HG03565 (cell line): ENCODE measurements at regions not wholly inside any gene's neighbourhood (a gene's known extent, or its start where the extent isn't known, plus 50 kb on each side); places are given as distances from the start of the nearest gene placed in this dataset.

Experiments used
- ATAC-seq: cut with Tn5 transposase; IDR thresholded peaks from one replicate; pipeline ENCODE4 v1.9.1; 2021; ENCODE audit warnings: mild to moderate bottlenecking, moderate library complexity; ENCODE audit not compliant: unreplicated experiment

DNA sequence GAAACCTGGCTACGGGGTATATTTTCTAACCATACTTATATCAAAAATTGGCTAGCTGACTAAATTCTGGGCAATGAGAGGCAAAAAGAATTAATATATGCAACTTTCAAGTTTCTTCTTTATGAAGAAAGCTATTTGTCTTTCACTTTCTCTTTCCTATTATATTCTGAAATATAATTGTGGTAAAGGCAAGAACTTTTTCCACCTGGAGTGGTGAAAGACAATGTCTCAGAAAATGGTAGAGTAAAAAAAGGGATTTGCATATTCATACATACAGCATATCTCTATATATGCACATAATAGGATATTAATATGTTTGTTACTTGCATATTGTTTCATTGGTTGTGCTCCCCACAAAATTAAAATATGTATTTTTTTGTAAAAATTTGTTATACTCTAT, 793.8 kb downstream of the PLA2G4A start:
- no peak for ATAC-seq

DNA sequence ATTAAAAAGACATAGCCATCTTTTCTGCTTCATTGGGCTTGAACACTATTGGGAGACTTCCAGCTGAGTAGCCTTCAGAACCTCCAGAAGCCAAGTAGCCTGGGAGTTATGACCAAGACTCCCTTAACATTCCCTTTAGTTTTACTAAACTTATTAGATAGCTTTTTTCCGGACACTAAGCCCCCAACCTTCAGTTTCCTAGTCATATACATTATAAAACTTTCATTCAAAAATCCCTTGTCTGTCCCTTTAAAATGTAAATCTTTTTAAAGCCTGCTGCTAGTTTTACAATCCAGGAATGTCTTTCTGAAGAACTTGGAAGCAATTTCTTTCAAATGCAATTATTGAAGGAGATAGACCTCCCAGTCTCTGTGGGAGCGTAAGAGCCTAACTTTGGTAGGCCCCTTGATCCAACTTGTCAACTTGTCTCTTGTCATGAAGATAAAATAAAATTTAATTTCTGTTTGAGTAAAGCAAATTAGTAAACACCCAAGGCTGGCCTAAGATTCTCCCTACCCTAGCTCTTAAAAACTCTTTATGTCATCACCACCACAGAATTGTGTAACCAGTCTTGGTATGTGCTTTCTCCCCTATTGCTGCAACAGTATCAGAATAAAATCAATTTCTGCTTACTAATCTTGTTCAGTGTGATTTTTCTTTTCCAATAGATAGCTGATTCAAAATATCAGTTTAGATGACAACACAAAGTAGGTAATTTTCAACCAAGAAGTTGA, 796.2 kb downstream of the PLA2G4A start:
- no peak for ATAC-seq

DNA sequence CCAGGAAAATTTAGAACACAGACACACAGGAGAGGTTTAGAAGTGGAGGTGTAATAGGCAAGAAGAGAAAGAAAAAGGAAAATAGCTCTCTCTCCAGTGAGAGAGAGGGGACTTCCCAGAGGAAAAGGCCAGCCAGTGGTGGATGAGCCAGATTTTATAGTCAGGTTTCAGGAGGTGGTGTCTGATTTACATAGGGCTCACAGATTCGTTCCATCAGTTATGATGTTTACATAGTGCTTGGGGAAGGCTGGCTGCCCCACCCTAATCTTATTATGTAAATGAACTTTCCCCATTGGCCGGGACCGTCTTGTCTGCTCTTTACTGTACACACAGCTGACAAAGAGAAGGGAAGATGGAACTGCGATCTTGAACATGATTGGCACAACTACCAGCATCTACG, 797.3 kb downstream of the PLA2G4A start:
- no peak for ATAC-seq

DNA sequence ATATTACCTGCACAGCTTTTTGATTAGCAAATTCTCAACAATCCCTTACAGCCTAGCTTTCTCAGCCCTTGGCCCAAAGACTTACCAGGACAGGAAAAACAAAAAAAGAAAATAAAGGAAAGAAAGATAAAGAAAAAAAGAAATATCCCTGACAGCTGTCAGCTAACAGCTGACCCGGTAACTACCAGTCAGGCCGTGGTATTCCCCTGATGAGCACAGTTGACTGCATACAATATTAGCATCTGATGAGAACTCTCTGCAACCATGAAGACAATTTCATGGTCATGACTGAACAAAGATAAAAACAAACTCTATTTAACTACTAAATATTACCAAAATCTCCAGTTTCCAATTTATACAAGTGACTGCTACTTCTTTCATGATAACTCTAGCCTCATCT, 798.8 kb downstream of the PLA2G4A start:
- no peak for ATAC-seq

DNA sequence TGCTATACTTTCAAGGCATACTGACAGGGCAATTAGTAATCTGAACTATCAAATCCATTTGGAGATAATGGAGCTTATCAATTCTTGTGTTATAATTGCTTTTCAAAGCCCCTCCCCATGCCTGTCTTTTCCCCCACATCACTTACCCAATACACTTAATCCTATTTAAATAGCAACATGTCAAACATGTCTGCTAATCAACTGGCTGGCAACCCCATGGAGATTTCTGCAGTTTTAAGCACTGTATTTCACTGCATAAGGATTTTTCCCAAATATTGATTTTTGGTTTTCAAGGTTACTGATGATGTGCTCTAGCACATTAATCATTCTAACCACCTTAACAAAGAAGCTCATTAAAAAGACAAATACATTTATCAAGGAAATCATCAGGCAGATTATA, 800.3 kb downstream of the PLA2G4A start:
- no peak for ATAC-seq

DNA sequence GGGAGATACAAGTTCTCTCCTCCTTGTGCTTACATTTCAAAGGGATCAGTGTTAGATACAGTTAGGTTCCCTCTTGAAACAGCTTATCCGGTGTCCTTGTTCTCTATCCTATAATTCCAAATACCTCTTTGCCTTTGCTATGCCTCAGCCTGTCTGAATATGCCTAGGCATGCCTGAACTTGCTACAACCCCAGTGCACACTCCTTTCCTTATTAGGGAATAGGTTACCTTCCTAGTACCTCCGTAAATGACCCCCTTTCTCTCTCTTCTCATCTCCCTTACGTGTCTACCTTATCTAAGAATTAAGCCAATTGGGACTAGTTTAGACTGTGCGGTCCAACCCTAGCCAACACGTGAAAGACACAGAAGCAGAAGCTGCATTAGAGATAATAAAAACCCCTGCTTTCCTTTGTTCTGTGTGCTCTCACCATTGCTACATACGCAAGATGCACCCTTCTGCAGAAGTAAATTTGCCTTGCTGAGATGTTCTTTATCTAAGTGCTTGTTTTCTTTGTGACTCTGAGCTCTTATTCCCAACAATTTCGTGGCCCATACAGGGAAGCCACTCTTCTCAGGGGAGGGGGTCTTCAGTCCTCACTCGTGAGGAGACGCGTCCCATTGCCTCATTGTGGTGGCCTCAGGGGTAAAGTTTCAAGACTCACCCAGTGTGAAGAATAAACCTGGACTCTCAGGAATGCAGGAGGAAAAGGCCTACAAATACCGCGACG, 802.1 kb downstream of the PLA2G4A start:
- ATAC-seq, result no peak

DNA sequence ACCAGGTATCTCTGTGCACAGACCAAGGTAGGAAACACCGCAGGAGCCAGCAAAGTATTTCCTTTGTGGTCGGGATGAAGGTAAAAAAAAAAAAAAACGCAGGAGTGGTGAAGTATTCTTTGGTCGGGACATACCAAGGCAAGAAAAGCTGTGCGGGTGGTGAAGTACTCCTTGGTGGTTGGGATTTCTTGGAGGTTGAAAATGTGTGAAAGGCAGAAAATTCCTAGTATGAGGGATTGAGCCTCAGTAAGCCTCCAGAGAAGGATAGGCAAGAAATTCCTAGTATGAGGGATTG, 802.6 kb downstream of the PLA2G4A start:
- ATAC-seq, result no peak

DNA sequence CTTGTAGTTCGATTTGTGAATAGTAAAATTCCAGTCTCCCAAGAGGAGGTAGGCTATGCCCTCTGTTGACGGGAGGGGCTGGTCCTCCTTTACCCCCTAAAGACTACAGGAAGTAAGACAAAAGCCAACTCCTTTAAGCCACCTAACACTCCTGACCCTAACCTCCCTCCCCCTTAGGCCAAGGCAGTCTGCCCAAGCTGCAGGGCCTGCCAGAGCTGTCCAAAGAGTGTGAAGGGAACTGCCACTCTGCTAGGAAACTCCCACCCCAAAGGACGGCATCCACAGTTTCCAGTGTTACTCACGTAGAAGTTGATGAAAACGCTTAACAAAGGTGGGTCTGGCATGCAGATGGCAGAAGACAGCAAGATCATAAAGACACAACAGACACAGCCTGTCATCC, 803.2 kb downstream of the PLA2G4A start:
- ATAC-seq, result no peak

DNA sequence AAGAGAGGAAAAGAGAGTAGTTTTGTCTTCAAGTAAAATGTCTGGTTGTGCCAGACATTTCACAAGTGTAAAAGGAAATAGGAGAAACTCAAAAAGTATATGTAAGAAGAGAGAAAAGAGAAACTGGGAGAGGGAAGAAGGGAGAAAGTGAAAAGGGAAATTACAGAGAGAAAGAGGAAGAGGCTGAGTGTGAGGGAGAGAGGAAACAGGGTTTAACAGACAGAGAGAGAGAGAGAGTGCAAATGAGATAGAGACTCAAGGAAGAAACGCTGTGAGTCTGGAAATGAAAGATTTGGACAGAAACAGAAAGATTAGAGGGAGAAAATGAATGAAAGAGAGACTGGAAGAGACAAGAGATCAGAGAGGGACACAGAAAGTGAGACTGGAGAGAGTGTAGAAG, 806.2 kb downstream of the PLA2G4A start:
- no peak for ATAC-seq

DNA sequence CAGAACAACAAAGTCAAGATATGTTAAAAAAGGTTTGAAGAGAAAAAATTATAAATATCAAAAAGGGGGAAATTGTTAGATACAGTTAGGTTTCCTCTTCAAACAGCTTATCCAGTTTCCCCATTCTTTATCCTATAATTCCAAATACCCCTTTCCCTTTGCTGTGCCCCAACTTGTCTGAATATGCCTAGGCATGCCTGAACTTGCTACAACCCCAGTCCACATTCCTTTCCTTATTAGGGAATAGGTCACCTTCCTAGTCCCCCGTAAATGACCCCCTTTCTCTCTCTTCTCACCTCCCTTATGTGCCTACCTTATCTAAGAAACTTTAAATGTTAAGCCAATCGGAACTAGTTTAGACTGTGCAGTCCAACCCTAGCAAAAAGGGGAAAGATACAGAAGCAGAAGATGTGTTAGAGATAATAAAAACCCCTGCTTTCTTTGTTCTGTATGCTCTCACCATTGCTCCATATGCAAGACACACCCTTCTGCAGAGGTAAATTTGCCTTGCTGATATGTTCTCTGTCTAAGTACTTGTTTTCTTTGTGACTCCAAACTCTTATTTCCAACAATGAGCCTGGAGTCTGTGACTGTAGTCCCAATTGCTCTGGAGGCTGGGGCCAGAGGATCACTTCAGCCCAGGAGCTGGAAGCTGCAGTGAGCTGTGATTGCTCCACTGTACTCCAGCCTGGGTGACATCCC, 810.1 kb downstream of the PLA2G4A start:
- ATAC-seq, result no peak

DNA sequence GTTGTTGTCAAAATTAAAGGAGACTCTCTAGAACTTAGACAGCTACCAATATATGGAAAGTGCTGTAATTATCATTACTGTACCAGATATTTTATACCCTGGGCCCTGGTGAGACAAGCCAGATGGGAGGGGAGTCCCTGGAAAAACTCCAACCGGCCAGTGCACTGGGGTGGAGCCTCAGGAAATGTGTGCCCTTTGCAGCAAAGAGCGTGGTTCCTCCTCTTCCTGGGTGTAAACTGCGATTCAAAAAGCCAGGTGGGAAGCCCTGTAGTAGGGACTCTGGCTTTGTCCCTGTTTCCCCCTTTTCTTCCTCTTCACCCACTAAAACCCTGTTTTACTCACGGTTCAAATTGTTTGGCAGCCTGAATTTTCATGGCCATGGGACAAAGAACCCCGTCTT, 812.3 kb downstream of the PLA2G4A start:
- no peak for ATAC-seq

DNA sequence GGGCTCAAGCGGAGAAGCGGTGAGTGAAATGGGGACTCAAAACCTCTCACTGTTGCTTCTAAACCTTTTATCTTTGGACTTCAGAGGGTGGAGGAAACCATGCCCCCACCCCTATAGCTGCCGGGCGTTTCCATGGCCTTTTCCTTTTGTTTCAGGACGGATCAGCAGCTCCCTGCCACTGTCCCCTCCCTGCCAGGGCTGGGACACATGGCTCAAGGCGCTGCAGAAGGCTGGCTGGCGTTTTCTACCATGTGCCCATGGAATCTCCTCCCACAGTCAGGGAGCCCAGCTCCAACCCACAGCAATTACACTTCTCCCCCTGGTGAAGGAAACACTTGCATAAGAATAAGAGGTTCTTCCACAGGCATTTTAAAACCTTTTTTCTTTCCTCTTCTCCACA, 812.7 kb downstream of the PLA2G4A start:
- ATAC-seq, result no peak

DNA sequence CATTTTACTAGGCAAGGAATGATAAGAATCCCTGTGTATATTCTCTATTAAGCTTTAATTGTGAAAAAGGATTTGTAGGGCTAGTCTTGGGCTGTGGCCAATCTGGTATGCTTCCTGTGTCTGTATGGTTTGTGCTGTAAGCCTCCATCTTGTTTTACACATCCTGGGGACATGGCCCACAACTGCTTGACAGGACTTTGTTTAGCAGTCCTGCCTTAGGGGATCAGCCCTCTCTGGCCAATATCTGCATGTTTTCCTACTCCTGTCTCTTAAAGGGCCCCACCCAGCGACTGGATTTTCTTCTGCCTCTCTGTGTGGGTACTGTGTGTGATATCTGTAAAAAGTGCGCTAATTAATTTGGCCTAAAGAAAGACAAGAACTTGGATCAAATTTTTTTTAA, 813.2 kb downstream of the PLA2G4A start:
- ATAC-seq, result no peak

DNA sequence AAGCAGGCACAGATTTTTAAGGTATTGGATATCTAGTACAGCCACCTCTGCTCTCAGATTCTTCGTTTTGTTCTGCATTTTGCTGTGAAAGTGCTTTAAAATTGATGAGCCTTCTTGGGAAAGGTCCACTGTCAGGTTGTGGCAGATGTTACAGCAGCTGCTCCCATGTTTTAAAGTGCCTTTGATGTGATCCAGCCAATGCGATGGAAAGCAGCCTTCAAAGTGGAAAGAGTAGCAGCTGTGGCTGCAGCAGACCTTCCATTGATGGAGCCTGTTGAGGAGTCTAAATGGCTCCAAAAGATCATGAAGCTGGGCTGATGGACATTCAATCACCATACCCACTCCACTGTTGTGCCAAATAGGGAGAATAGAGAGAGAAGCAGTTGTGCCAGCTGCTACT, 816.9 kb downstream of the PLA2G4A start:
- no peak for ATAC-seq

DNA sequence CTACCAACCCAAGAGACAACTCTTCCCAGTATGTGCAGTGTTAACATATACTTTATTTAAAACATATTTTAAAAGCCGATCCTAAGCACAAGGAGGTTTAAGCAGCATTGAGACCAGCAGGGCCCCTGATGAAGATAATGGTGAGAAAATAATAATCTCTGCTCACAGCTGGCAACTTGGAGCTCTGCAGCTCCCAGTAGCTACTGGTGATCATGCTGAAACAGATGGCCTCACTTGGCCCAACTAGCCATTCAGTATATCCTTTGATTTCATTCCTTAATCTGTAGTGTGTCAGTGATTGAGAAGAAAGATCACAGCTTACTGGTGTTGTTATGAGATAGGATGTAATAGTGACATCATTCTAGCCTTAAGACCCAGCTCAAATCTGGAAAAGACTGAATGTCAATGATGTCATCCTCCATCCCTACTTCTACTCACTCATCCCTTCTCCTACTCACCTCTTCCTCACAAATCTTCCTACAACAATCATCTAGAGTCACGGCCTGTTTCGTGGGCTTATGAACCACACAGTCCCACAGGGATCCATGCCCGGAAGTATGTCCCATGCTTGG, 817.9 kb downstream of the PLA2G4A start:
- no peak for ATAC-seq

DNA sequence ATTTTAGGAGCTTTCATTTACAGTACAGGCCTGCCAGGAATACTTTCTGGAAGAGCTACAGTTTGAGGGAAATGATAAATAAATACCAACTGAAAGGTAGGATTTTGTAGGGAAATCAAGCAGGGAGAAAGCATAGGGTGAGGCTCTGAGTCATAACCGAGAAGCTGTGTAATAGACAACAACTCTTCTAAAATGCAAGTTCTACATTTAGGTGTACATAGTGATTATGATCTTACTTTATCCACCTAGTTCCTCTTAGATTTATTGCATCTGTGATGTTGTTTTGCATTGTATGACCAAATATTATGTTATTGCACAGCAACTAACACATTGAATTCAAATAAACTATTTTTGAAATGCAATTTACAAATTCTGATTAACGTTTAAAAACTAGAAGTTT, 819.3 kb downstream of the PLA2G4A start:
- ATAC-seq, result no peak

DNA sequence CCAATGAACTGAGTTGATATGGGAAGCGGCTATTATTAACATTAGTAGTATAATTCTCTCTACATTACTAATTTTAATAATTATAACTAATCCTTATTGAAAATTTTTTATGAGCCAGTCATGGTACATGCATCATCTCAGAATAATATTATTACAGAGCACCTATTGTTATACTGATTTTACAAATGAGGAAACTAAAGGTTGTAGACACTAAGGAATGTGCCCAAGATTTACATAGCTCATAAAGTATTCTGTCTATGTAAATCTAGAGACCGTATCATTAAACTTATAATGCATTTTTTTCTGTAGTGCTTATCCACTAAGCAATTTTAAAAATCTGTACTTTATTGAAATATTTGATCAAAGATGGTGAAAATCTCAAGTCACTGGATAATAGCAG, 825.9 kb downstream of the PLA2G4A start:
- ATAC-seq, result no peak

DNA sequence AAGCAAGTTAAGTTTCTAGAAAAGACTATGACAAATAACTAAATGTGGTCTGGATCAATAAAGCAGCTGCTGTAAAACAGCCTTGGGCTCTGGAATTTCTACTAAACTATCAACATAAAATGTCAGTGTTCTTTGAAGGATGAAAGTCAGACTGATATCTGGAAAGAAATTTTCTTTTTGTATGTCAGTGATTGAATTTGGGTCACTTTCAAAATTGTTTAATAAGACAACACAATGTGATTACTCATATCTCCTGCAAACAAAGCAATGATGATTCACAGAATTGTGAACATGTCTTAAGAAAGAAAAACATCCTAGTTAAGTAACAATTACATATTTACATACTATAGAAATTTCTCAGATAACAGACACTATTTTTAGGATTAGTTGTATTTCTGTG, 826.4 kb downstream of the PLA2G4A start:
- ATAC-seq, result no peak

DNA sequence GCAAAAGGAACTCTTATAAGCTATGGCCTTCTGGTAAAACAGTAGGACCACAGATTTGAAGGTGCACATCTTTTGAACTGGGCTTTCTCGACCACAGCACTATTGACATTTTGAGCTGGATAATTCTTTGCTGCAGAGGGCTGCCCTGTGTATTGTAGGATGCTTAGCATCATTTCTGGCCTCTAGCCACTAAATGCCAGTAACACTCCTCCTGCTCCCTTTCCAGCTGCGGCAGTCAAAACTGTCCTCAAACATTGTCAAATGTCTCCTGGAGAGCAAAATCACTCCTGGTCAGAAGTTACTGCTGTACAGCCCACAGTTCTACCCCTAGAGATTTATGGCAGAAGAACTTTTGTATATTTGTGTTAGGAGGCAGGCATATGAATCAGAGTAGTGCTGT, 836.7 kb downstream of the PLA2G4A start:
- ATAC-seq, result no peak

DNA sequence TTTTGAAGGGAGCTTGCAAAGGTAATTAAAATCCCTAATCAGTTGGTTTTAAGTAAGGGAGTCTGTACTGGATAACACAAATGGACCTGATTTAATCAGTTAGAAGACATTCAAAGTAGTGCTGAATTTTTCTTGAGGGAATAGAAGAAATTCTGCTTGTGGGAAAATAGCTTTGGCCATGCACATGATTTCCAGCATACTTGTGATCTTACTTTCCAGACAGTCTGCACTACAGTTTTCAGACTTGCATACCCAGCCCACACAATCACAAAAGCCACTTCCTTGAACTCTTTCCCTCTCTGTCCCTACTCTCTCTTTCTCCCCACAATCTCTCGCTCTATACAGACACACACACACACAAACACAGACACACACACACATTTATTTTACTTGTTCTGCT, 852.1 kb downstream of the PLA2G4A start:
- no peak for ATAC-seq

DNA sequence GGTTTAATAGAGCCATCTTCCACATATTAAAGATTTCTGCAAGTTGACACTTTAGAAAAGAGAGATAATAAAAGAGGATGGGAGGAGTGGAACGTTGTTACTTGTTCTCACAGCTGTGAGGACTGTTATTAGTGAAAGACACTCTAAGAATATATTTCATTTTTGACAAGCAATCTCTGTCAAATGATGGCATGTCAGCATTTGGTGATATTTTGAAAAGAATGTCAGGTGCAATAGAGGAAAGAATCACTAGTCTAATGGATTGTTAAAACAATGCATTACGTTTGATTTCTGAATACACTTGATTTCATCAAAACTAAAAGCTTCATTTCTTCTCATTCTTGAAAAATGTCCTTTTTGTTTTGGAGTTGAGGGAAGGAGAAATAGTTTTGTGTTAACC, 853.4 kb downstream of the PLA2G4A start:
- no peak for ATAC-seq

DNA sequence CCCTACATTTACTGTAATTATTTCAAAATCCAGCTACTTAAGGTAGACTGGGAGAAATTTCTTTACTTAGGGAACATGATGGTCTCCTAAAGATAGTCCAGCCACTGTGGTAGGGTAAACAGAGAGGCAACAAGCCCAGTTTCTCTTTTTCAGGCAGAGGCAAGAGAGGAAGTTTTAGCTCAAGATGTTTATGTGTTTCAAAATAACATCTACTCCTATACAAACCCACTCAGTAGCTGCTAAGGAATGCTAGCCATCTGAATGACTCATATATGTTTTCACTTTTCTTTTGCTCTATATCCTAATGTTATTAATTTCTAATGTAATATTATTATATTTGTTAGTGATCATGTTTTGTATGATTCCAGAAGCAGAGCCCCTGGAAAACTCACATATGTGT, 856.6 kb downstream of the PLA2G4A start:
- ATAC-seq, result no peak
